HL-60 (cell line): ENCODE measurements at regions not wholly inside any gene's neighbourhood (a gene's known extent, or its start where the extent isn't known, plus 50 kb on each side); places are given as distances from the start of the nearest gene placed in this dataset.

ENCODE experiments used
- POLR2AphosphoS5 ChIP-seq: IDR thresholded peaks from 2 replicates; pipeline ENCODE4 v1.6.1; 2012; ENCODE audit warnings: low read depth
- TF ChIP-seq, protein P1 (sequence below): IDR thresholded peaks from one replicate; pipeline ENCODE4 v1.5.1; 2011; ENCODE audit warnings: low read length, control low read depth, inconsistent platforms; ENCODE audit not compliant: insufficient read depth

- TF ChIP-seq, protein P1, sequence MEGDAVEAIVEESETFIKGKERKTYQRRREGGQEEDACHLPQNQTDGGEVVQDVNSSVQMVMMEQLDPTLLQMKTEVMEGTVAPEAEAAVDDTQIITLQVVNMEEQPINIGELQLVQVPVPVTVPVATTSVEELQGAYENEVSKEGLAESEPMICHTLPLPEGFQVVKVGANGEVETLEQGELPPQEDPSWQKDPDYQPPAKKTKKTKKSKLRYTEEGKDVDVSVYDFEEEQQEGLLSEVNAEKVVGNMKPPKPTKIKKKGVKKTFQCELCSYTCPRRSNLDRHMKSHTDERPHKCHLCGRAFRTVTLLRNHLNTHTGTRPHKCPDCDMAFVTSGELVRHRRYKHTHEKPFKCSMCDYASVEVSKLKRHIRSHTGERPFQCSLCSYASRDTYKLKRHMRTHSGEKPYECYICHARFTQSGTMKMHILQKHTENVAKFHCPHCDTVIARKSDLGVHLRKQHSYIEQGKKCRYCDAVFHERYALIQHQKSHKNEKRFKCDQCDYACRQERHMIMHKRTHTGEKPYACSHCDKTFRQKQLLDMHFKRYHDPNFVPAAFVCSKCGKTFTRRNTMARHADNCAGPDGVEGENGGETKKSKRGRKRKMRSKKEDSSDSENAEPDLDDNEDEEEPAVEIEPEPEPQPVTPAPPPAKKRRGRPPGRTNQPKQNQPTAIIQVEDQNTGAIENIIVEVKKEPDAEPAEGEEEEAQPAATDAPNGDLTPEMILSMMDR, result no peak
- TF ChIP-seq POLR2AphosphoS5, result no peak
Measured at GRCh38 chr1:54474310-54475251, 68.4 kb upstream of the SSBP3 start.
